GM23338 (cell line): ENCODE measurements at regions not wholly inside any gene's neighbourhood (a gene's known extent, or its start where the extent isn't known, plus 50 kb on each side); places are given as distances from the start of the nearest gene placed in this dataset.

ENCODE experiments used
- ATAC-seq: fragments of 200-7000 bp; cut with Tn5 transposase; 3 replicates; pipeline ENCODE4 v1.9.1; 2020
- DNase-seq: peaks from one replicate; pipeline ENCODE4 v3.0.0-alpha.2; 2015; ENCODE audit warnings: low spot score
- H2AFZ ChIP-seq: fragments of 200-600 bp; sonication (generic); 2 replicates; pipeline ENCODE4 v1.8.0; 2016; ENCODE audit warnings: antibody characterized with exemption, mild to moderate bottlenecking, moderate library complexity
- H3F3A ChIP-seq: fragments of 200-600 bp; sonication (generic); replicated peaks from 2 replicates; pipeline ENCODE4 v1.8.0; 2017; ENCODE audit warnings: antibody characterized with exemption, mixed run types, low read depth
- H3K27ac ChIP-seq: fragments of 200-600 bp; sonication (generic); 2 replicates; pipeline ENCODE4 v1.6.1; 2016; ENCODE audit warnings: low read depth
- H3K27me3 ChIP-seq: fragments of 200-600 bp; sonication (generic); 2 replicates; pipeline ENCODE4 v1.8.0; 2016; ENCODE audit warnings: mild to moderate bottlenecking, mixed run types, moderate library complexity; ENCODE audit not compliant: insufficient read depth
- H3K36me3 ChIP-seq: fragments of 200-600 bp; sonication (generic); 2 replicates; pipeline ENCODE4 v1.8.0; 2016; ENCODE audit warnings: mild to moderate bottlenecking; ENCODE audit not compliant: insufficient read depth
- H3K4me1 ChIP-seq: fragments of 200-600 bp; sonication (generic); 2 replicates; pipeline ENCODE4 v1.8.0; 2016; ENCODE audit warnings: mild to moderate bottlenecking, moderate library complexity; ENCODE audit not compliant: insufficient read depth
- H3K4me2 ChIP-seq: fragments of 200-600 bp; sonication (generic); 2 replicates; pipeline ENCODE4 v1.7.1; 2017; ENCODE audit warnings: mixed run types
- H3K4me3 ChIP-seq: fragments of 200-600 bp; sonication (generic); 2 replicates; pipeline ENCODE4 v1.6.1; 2016; ENCODE audit warnings: mixed run types
- H3K79me2 ChIP-seq: fragments of 200-600 bp; sonication (generic); replicated peaks from 2 replicates; pipeline ENCODE4 v1.8.0; 2017; ENCODE audit warnings: mild to moderate bottlenecking; ENCODE audit not compliant: insufficient read depth
- H3K9me2 ChIP-seq: fragments of 200-600 bp; sonication (generic); 2 replicates; pipeline ENCODE4 v1.8.0; 2017; ENCODE audit not compliant: insufficient read depth
- H4K20me1 ChIP-seq: fragments of 200-600 bp; sonication (generic); replicated peaks from 2 replicates; pipeline ENCODE4 v1.8.0; 2017; ENCODE audit warnings: mild to moderate bottlenecking; ENCODE audit not compliant: insufficient read depth
- H3K27ac Mint-ChIP-seq: 2 replicates; pipeline ENCODE4 v1.8.0; 2020; ENCODE audit warnings: inconsistent platforms, mild to moderate bottlenecking, moderate library complexity, mixed read lengths
- H3K27me3 Mint-ChIP-seq: 3 replicates; pipeline ENCODE4 v1.8.0; 2022; ENCODE audit warnings: low read depth, mild to moderate bottlenecking, moderate library complexity, mixed read lengths, inconsistent platforms; ENCODE audit not compliant: insufficient read depth, poor library complexity
- H3K36me3 Mint-ChIP-seq: 3 replicates; pipeline ENCODE4 v1.8.0; 2021; ENCODE audit warnings: low read depth, mild to moderate bottlenecking, inconsistent platforms, moderate library complexity, mixed read lengths
- H3K4me1 Mint-ChIP-seq: 3 replicates; pipeline ENCODE4 v1.8.0; 2020; ENCODE audit warnings: mild to moderate bottlenecking, inconsistent platforms, mixed read lengths
- H3K4me3 Mint-ChIP-seq: 3 replicates; pipeline ENCODE4 v1.8.0; 2021; ENCODE audit warnings: moderate library complexity, mild to moderate bottlenecking, inconsistent platforms, mixed read lengths
- H3K9me3 Mint-ChIP-seq: 3 replicates; pipeline ENCODE4 v1.8.0; 2020; ENCODE audit warnings: moderate library complexity, mild to moderate bottlenecking, inconsistent platforms, mixed read lengths
- CREB1 ChIP-seq: fragments of 250-450 bp; sonication (Bioruptor Pico); IDR thresholded peaks from 2 replicates; pipeline ENCODE4 v1.5.0; 2020; ENCODE audit warnings: low read depth, mild to moderate bottlenecking, moderate library complexity
- EZH2 ChIP-seq: fragments of 200-600 bp; sonication (generic); IDR thresholded peaks from one replicate; pipeline ENCODE4 v1.8.0; 2017; ENCODE audit warnings: antibody characterized with exemption, mild to moderate bottlenecking, low read depth; ENCODE audit not compliant: unreplicated experiment
- EZH2phosphoT487 ChIP-seq: fragments of 200-600 bp; sonication (generic); IDR thresholded peaks from one replicate; pipeline ENCODE4 v1.8.1; 2018; ENCODE audit warnings: antibody characterized with exemption; ENCODE audit not compliant: unreplicated experiment
- JUNB ChIP-seq: IDR thresholded peaks from one replicate; pipeline ENCODE4 v1.6.1; 2016; ENCODE audit warnings: antibody characterized with exemption; ENCODE audit not compliant: unreplicated experiment
- NANOG ChIP-seq: IDR thresholded peaks from 2 replicates; pipeline ENCODE4 v1.6.1; 2016; ENCODE audit warnings: antibody characterized with exemption, borderline replicate concordance
- POLR2AphosphoS5 ChIP-seq: IDR thresholded peaks from 2 replicates; pipeline ENCODE4 v1.6.1; 2016; ENCODE audit warnings: antibody characterized with exemption, low read depth
- STAT1 ChIP-seq: IDR thresholded peaks from one replicate; pipeline ENCODE4 v1.6.1; 2016; ENCODE audit warnings: antibody characterized with exemption; ENCODE audit not compliant: unreplicated experiment
- ZNF114 ChIP-seq: fragments of 250-450 bp; sonication (Bioruptor Pico); IDR thresholded peaks from 2 replicates; pipeline ENCODE4 v1.5.0; 2020; ENCODE audit warnings: mild to moderate bottlenecking, moderate library complexity
- ZNF331 ChIP-seq: fragments of 250-450 bp; sonication (Bioruptor Pico); IDR thresholded peaks from 2 replicates; pipeline ENCODE4 v1.5.0; 2020; ENCODE audit warnings: low read depth, mild to moderate bottlenecking, moderate library complexity
- TF ChIP-seq, protein P1 (sequence below): IDR thresholded peaks from one replicate; pipeline ENCODE4 v1.6.1; 2018; ENCODE audit warnings: antibody characterized with exemption; ENCODE audit not compliant: unreplicated experiment
- TF ChIP-seq, protein P2 (sequence below): fragments of 250-450 bp; sonication (Bioruptor Pico); IDR thresholded peaks from 2 replicates; pipeline ENCODE4 v1.5.0; 2020; ENCODE audit warnings: mild to moderate bottlenecking, moderate library complexity
- TF ChIP-seq, protein P3 (sequence below): IDR thresholded peaks from 2 replicates; pipeline ENCODE4 v1.6.1; 2016; ENCODE audit warnings: antibody characterized with exemption
- TF ChIP-seq, protein P4 (sequence below), 2 experiments: fragments of 200-600 bp in 1 of 2; sonication (generic) in 1 of 2; conservative IDR thresholded peaks; 2 replicates each; pipeline versions ENCODE4 v1.5.1 to v1.6.1; 2016 to 2017; ENCODE audit warnings: antibody characterized with exemption in 2 of 2, low read depth in 2 of 2, mild to moderate bottlenecking in 2 of 2, moderate library complexity in 1 of 2

DNA sequence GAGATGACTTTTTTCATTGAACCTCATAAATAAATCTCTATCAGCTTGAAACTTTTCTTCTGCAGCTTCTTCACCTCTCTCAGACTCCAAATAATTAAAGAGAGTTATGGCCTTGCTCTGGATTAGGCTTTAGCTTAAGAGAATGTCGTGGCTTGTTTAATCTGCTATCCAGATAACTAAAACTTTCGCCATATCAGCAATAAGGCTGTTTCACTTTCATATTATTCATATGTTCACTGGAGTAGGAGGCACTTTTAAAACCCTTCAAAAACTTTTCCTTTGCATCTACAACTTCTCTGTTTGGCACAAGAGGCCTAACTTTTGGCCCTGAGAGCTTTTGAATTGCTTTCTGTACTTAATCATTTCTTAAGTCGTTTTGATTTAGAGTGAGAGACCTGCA is 386.9 kb upstream of the FAM174A start:
- Histone ChIP-seq H3K4me3 (no peak overlapping the region), H3K79me2 (no peaks in the 10 kb centered on the region), H3K4me2 (no peak overlapping the region), H2AFZ (no peak overlapping the region), H3K4me1 (no peaks in the 10 kb centered on the region), H3K36me3 (no peaks in the 10 kb centered on the region), H4K20me1 (no peaks in the 10 kb centered on the region), H3K9me2 (no peaks in the 10 kb centered on the region), H3K27ac (no peak overlapping the region), H3K27me3 (no peaks in the 10 kb centered on the region), H3F3A (no peaks in the 10 kb centered on the region)
- no peaks in the 10 kb centered on the region for H3K27me3 Mint-ChIP-seq
- no peak for ATAC-seq
- no peaks in the 10 kb centered on the region for H3K9me3 Mint-ChIP-seq
- no peak overlapping the region for H3K4me3 Mint-ChIP-seq
- no peaks in the 10 kb centered on the region for H3K4me1 Mint-ChIP-seq
- DNase-seq, result no peak
- no peaks in the 10 kb centered on the region for H3K36me3 Mint-ChIP-seq
- no peak overlapping the region for H3K27ac Mint-ChIP-seq
- no peak for TF ChIP-seq ZNF331 (CRISPR knock-in tag)
- TF ChIP-seq POLR2AphosphoS5, result no peak
- TF ChIP-seq NANOG, result no peak
- no peak for TF ChIP-seq STAT1
- TF ChIP-seq, protein P1, sequence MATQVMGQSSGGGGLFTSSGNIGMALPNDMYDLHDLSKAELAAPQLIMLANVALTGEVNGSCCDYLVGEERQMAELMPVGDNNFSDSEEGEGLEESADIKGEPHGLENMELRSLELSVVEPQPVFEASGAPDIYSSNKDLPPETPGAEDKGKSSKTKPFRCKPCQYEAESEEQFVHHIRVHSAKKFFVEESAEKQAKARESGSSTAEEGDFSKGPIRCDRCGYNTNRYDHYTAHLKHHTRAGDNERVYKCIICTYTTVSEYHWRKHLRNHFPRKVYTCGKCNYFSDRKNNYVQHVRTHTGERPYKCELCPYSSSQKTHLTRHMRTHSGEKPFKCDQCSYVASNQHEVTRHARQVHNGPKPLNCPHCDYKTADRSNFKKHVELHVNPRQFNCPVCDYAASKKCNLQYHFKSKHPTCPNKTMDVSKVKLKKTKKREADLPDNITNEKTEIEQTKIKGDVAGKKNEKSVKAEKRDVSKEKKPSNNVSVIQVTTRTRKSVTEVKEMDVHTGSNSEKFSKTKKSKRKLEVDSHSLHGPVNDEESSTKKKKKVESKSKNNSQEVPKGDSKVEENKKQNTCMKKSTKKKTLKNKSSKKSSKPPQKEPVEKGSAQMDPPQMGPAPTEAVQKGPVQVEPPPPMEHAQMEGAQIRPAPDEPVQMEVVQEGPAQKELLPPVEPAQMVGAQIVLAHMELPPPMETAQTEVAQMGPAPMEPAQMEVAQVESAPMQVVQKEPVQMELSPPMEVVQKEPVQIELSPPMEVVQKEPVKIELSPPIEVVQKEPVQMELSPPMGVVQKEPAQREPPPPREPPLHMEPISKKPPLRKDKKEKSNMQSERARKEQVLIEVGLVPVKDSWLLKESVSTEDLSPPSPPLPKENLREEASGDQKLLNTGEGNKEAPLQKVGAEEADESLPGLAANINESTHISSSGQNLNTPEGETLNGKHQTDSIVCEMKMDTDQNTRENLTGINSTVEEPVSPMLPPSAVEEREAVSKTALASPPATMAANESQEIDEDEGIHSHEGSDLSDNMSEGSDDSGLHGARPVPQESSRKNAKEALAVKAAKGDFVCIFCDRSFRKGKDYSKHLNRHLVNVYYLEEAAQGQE, result no peak
- TF ChIP-seq, protein P2, sequence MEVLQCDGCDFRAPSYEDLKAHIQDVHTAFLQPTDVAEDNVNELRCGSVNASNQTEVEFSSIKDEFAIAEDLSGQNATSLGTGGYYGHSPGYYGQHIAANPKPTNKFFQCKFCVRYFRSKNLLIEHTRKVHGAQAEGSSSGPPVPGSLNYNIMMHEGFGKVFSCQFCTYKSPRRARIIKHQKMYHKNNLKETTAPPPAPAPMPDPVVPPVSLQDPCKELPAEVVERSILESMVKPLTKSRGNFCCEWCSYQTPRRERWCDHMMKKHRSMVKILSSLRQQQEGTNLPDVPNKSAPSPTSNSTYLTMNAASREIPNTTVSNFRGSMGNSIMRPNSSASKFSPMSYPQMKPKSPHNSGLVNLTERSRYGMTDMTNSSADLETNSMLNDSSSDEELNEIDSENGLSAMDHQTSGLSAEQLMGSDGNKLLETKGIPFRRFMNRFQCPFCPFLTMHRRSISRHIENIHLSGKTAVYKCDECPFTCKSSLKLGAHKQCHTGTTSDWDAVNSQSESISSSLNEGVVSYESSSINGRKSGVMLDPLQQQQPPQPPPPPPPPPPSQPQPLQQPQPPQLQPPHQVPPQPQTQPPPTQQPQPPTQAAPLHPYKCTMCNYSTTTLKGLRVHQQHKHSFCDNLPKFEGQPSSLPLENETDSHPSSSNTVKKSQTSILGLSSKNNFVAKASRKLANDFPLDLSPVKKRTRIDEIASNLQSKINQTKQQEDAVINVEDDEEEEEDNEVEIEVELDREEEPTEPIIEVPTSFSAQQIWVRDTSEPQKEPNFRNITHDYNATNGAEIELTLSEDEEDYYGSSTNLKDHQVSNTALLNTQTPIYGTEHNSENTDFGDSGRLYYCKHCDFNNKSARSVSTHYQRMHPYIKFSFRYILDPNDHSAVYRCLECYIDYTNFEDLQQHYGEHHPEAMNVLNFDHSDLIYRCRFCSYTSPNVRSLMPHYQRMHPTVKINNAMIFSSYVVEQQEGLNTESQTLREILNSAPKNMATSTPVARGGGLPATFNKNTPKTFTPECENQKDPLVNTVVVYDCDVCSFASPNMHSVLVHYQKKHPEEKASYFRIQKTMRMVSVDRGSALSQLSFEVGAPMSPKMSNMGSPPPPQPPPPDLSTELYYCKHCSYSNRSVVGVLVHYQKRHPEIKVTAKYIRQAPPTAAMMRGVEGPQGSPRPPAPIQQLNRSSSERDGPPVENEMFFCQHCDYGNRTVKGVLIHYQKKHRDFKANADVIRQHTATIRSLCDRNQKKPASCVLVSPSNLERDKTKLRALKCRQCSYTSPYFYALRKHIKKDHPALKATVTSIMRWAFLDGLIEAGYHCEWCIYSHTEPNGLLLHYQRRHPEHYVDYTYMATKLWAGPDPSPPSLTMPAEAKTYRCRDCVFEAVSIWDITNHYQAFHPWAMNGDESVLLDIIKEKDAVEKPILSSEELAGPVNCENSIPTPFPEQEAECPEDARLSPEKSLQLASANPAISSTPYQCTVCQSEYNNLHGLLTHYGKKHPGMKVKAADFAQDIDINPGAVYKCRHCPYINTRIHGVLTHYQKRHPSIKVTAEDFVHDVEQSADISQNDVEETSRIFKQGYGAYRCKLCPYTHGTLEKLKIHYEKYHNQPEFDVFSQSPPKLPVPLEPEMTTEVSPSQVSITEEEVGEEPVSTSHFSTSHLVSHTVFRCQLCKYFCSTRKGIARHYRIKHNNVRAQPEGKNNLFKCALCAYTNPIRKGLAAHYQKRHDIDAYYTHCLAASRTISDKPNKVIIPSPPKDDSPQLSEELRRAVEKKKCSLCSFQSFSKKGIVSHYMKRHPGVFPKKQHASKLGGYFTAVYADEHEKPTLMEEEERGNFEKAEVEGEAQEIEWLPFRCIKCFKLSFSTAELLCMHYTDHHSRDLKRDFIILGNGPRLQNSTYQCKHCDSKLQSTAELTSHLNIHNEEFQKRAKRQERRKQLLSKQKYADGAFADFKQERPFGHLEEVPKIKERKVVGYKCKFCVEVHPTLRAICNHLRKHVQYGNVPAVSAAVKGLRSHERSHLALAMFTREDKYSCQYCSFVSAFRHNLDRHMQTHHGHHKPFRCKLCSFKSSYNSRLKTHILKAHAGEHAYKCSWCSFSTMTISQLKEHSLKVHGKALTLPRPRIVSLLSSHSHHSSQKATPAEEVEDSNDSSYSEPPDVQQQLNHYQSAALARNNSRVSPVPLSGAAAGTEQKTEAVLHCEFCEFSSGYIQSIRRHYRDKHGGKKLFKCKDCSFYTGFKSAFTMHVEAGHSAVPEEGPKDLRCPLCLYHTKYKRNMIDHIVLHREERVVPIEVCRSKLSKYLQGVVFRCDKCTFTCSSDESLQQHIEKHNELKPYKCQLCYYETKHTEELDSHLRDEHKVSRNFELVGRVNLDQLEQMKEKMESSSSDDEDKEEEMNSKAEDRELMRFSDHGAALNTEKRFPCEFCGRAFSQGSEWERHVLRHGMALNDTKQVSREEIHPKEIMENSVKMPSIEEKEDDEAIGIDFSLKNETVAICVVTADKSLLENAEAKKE (CRISPR knock-in tag), result no peak
- TF ChIP-seq ZNF114, result no peak
- no peak for TF ChIP-seq JUNB
- TF ChIP-seq, protein P3, sequence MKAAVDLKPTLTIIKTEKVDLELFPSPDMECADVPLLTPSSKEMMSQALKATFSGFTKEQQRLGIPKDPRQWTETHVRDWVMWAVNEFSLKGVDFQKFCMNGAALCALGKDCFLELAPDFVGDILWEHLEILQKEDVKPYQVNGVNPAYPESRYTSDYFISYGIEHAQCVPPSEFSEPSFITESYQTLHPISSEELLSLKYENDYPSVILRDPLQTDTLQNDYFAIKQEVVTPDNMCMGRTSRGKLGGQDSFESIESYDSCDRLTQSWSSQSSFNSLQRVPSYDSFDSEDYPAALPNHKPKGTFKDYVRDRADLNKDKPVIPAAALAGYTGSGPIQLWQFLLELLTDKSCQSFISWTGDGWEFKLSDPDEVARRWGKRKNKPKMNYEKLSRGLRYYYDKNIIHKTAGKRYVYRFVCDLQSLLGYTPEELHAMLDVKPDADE, result no peak
- no peak for TF ChIP-seq CREB1 (CRISPR knock-in tag)
- TF ChIP-seq EZH2, result no peak
- no peak for TF ChIP-seq EZH2phosphoT487
- TF ChIP-seq, protein P4, sequence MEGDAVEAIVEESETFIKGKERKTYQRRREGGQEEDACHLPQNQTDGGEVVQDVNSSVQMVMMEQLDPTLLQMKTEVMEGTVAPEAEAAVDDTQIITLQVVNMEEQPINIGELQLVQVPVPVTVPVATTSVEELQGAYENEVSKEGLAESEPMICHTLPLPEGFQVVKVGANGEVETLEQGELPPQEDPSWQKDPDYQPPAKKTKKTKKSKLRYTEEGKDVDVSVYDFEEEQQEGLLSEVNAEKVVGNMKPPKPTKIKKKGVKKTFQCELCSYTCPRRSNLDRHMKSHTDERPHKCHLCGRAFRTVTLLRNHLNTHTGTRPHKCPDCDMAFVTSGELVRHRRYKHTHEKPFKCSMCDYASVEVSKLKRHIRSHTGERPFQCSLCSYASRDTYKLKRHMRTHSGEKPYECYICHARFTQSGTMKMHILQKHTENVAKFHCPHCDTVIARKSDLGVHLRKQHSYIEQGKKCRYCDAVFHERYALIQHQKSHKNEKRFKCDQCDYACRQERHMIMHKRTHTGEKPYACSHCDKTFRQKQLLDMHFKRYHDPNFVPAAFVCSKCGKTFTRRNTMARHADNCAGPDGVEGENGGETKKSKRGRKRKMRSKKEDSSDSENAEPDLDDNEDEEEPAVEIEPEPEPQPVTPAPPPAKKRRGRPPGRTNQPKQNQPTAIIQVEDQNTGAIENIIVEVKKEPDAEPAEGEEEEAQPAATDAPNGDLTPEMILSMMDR (conservative IDR thresholded peaks at IDR 0.05; ENCODE audit: low read depth in 2 of 2), result no peak
